ENCODE measurements at regions not wholly inside any gene's neighbourhood (a gene's known extent, or its start where the extent isn't known, plus 50 kb on each side); places are given as distances from the start of the nearest gene placed in this dataset.
"Not testable (repeated sequence)": the region's sequence is repeated elsewhere in the genome, so short reads cannot be mapped to it uniquely, and the experiment has no call there.

DNA sequence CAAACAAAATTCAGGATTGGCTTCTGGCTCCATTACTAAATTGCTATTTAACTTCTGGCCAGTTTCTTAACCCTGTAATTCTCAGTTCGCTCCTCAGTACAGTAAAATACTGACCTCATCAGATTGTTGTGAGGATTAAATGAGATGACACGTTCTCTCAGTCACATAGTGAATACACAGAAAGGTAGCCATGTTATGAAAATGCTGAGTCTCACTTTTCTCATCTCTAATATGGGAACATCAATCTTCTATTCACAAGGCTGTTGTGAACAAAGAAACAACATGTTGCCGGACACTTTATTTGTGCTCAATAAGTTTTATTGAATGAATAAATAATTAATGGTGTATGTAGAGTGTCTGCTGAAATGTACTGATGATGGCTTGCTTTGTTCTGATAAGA, 924.5 kb upstream of the GOT2 start:
- no peak for DNase-seq (ENCODE audit: low spot score)

DNA sequence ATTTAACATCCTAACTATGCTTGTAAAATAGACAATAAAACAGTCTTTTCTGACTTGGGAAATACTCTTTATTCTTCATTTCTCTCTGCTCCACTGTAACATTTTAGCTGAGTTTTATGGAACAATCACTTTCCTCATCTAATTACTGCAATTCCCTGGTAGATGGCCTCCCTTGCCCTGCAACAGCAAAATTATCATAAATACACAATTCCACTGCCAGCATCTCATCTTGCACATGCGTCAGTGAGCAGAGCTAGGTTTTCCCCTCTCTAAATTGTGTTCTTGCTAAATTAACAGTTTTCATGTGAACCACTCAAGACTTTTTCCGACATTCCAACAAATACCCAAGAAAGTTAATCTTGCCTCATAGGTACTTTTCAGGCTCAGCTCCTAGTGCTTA, 920.9 kb upstream of the GOT2 start:
- DNase-seq (ENCODE audit: low spot score), result no peak

DNA sequence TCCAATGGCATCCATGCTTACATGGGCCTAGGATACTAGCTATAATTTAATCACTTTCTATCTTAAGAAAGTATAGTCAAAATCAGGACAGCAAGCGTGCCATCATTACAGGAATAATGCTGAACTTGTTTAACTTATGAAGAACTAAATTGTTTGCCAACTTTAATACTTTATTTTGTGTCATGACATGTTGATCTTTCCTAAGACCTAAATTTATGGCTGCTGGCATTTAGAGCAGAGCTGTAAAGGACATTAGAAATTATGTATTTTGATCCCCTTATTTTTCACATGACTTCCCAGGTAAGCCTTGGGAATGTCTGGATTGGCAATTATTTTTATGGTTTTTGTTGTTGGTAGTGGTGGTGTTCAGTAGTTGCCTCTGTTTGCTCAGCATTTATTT, 920.3 kb upstream of the GOT2 start:
- no peak for DNase-seq (ENCODE audit: low spot score)

DNA sequence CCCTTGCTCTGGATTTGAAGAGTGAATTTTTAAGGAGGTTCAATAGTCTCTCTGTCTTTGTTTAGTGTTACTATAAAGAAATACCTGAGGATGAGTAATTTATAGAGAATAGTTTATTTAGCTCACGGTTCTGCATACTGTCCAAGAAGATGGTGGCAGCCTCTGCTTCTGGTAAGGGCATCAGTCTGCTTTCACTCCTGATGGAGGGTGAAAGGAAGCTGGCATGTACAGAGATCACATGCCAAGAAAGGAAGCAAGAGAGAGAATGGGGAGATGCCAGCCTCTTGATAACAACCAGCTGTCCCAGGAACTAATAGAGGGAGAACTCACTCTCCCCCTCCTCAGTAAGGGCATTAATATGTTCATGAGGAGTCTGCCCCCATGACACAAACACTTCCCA, 917.5 kb upstream of the GOT2 start:
- DNase-seq (ENCODE audit: low spot score), result no peak

DNA sequence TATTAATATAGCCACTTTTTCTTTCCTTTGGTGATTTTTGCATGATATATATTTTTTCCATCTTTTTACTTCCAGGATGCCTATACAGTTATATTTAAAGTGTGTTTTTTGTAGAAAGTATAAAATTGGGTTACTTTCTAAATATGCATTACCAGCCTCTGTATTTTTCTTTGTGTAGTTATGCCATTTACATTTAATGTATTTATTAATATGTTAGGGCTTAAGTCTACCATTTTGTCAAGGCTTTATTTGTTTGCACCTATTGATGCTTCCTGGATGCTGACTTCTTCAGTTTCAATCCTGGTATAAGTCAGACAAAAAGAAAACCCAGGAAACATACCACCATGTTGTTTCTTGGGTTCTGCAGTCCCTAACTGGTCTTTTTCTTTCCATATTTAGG, 911.1 kb upstream of the GOT2 start:
- no peak for DNase-seq (ENCODE audit: low spot score)

DNA sequence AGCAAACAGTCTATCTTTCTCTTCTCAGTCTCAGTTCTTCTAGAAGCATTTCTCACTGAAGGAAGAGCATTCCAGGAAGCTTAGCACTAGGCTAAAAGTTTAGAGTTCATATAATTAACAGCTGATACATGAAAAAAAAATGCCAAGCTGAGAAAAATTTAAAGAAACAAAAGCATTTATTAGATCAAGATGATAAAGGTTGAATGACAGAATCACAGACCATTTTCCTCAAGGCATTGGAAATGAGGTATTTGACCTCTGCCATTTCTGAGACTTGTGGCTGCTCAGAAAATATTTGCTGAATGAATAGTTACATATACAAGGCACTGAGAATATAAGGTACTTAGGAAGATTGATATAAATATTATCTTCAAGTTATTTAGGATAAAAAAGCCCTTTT, 901.6 kb upstream of the GOT2 start:
- DNase-seq (ENCODE audit: low spot score), result no peak

DNA sequence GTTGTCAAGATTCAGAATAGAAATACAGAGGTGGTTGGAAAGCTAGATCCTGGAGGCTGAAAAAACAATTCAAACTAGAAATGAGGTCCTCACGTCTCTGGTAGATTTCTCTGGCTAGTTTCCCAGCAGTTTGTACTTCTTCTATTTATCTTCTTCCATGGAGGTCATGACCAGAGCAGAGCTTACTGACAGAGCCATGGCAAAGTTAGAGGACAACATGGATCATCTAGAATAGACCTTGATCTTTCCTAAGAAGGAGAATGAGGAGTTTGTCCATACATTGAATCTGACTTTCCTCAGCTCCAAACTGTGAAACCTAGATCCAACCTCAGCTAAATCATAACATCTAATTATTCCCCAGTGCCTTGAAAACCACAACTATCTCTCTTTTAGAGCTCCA, 900.8 kb upstream of the GOT2 start:
- no peak for DNase-seq (ENCODE audit: low spot score)

DNA sequence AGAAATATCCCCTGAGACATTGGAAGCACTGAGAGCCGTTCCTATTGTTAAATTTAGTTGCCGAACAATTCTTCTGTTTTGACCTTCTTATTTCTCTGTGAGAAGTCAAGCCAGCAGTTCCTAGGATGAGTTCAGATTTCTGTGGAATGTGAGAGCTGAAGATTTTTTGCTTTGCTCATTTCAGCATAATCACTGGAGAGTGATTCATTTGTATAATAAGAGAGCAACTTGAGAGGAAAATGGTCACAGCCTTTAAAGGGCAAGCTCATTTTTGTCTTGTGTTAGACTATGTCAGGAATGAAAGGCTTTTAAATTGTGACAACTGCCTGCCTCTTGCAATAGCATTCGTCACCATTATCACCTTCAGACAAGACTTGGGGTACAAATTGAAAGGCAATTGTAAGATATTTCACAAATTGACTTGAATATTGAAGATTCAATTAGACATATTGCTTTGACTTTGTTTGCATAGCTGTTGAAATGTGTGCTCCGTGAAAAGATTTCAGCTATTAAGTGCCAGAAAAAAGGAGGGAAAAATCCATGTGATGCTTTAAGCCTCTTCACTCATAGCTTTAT, 900.0 kb upstream of the GOT2 start:
- no peak for DNase-seq (ENCODE audit: low spot score)

DNA sequence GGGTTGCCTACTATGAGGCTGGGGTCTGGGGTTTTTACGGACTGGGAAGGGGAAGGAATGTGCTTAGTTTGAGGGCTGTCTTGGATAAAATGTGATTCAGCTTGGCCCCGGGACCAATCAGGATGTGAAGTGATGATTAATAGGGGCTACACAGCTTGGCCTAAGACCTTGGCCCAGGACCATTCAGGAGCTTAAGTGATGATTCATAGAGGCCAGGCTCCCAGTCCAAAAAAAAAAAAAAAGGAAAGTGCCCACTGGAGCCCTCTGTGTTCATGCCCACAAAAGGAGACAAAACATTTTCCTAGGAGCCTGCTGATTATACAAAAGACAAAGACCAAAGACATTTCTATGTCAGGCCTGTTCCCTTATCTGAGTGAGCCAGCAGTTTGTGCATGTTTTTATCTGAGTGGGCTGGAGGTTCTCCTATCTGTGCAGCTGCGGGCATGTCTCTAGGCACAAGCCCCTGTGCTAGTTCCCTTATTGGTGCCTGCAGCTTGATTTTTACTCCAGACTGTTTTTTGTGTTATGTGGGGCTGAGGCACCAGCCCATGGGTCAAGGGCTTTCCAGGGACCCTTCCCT, 898.2 kb upstream of the GOT2 start:
- DNase-seq (ENCODE audit: low spot score), result no peak

DNA sequence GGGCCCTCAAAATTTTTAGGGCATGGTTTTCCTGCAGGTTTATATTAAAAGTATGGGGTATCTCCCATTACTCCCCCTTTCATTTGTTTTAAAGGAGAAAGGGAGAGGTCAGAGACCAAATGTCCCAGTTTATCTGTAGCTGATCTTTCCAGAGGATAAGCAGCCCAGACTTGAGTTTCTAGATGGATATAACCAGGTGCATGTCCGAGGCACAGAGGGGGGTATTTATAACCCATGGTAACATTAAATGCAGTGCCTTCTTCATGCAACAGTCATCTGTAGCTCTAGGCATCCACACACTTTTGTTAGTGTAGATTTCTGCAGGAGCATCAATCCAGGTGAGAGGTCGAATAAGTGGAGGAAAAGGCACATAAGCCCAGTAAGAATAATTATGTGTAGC, 890.3 kb upstream of the GOT2 start:
- not testable (repeated sequence) for DNase-seq (ENCODE audit: low spot score)

DNA sequence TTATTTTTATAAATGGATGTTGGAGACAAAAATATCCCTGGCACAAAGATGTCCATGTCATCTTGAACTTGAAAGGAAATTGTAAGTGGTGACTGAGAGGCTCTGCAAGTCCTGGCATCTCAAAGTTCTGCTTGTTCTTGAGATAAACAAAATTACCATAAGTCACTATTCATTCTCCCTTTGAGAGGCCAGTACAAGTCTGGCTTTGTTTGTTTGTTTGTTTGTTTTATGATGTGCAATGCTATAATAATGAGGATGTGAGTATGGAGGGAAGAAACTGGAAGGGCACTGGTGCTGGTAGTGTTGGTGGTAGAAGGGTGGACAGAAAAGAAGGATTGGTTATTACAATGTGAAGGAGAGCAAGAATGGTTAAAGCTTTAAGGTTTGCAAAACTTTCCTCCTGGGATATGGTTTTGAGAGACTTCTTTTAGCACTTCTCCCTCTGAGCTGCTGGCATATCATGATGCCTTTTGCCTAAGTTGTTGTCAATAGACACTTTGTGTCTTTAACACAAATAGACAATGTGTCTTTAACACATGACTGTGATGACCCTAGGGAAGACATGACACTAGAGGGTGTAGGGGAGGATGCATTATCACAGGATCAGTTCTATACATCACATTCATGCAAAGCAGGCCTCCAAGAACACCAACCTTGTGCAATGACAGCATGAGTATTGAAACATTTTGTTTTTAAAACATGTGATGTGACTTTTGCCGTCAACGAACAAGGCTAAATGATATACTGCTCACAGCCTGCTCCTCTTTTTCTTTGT, 880.5 kb upstream of the GOT2 start:
- no peak for DNase-seq (ENCODE audit: low spot score)

DNA sequence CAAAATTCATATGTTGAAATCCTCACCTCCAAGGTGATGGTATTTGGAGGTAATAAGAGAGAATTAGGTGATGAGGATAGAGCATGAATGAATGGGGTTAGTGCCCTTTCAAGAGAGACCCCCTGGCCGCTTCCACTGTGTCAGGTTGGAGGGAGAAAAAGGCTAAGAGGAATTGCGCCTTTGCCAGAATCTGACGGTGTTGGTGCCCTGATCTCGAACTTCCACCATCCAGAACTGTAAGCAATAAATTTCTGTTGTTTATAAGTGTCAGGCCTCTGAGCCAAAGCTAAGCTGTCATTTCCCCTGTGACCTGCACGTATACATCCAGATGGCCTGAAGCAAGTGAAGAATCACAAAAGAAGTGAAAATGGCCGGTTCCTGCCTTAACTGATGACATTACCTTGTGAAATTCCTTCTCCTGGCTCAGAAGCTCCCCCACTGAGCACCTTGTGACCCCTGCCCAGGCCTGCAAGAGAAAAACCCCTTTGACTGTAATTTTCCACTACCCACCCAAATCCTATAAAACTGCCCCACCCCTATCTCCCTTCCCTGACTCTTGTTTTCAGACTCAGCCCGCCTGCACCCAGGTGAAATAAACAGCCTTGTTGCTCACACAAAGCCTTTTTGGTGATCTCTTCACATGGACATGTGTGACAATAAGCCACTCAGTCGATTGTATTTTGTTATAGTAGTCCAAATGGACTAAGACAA, 878.9 kb upstream of the GOT2 start:
- DNase-seq (ENCODE audit: low spot score), result not testable (repeated sequence)

DNA sequence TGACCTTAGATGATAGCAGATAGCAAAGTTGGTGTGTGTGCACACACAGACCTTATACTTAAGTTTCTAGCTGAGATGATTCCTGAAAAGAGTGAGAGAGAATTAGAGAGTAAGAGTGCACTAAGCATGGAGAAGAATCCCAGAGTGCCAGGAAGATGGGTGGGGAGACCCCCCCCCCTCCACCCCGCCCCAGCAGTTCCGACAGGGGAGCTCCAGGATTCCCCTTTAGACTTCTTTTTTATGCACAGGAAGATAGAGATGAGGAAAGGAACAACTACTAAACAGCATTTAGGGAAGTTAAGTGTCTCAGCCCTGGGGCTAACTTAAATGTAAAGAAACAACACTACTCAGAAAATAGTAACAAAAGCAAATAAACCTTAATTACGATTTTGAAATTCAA, 878.0 kb upstream of the GOT2 start:
- DNase-seq (ENCODE audit: low spot score), result no peak

DNA sequence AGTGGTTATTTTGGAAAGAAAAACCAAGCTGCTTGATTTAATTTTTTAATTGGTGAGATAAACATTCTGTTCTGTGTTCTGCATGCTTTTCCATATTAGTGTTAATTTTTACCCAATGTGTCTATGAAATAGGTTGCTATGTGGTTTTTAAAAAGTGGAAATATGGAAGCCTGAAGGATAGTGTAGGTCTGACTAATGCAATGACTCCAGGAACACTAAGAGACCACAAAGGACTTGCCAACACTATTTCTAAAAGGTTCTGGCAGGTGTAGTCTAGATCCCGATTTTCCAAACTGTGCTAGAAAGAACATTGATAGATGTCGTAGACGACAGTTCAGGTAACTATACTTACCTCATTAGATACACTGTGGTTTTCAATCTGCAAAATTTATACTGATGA, 877.4 kb upstream of the GOT2 start:
- no peak for DNase-seq (ENCODE audit: low spot score)

DNA sequence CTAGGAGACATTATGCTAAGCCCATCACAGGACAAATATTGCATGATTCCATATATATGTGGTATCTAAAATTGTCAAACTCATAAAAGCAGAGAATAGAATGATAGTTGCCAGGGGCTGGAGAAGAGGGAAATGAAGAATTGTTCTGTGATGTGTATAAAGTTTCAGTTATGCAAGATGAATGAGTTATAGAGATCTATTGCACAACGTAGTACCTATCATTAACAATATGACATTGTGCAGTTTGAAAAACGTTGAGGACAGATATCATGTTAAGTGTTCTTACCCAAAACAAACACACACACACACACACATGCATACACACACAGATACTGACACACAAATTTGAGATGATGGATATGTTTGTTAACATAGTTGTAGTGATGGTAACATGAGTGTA, 871.6 kb upstream of the GOT2 start:
- no peak for DNase-seq (ENCODE audit: low spot score)

DNA sequence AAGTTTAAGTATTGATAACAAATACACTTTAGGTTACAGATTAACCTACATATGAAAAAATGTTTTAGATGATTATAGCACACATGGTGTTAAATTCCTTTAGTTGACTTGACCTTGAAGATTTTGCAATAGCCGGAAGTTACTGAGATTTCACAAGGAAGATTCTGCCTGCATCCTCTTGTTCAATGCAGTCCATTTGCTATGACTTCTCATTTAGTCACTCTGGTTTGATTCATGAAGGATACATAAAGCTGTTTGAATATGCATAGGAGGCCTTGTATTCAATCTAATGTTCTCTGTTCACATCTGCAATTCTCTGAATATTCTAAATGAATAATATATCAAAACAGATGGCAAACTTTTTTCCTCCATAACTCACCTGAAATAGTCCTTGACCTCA, 870.2 kb upstream of the GOT2 start:
- DNase-seq (ENCODE audit: low spot score), result no peak

DNA sequence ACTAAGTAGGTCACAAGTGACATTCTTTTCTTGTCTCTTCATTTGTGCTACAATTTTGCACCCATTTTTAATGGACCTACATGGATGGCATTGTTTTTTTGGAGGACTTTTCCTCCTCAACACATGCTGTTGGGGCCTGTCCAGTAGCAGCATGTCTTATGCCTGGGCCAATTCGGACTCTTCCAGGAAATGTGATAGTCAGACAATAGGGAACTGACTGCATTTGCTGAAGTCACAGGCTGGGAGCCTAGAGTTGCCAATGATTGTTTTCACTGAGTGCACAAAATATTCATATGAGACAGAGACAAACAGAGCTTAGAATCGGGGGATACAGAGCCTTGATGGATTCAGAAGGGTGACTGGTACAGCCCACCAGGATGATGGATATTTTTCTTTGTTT, 867.3 kb upstream of the GOT2 start:
- no peak for DNase-seq (ENCODE audit: low spot score)

DNA sequence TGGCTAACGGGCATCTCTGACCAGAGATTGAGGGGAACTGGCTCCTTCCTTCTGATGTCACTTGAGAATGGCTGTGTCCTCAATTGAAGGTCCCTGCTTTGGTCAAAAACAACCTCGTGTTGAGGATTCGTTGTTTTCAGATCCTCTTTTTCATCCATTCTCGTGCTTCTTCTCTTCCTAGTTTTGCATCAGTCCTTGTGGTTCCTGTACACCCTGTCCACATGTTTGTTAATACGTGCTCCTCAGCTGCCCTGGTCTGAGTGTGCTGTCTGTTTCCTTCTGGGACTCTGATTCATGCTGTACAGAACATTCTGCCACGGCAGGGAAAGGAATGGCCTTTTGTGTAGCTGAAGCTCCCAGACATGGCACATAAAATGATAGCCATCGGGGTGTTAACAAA, 863.2 kb upstream of the GOT2 start:
- no peak for DNase-seq (ENCODE audit: low spot score)

DNA sequence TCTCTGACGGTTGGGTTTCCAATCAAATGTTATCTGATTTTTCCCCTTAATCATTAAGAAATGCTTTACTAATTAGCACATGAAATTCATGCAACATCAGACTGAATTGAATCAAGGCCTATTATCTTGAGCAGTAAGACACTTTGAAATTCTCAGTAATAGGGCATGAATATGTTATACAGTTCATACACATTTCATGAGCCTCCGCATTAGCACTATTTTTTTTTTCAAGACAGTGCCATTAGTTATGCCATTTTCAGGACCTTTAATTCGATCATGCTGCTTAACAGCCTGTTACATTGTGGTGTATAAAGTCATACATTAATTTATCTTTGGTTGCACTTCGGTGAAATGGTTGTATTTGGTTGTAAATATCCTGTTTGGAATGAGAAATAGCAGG, 862.6 kb upstream of the GOT2 start:
- DNase-seq (ENCODE audit: low spot score), result no peak

DNA sequence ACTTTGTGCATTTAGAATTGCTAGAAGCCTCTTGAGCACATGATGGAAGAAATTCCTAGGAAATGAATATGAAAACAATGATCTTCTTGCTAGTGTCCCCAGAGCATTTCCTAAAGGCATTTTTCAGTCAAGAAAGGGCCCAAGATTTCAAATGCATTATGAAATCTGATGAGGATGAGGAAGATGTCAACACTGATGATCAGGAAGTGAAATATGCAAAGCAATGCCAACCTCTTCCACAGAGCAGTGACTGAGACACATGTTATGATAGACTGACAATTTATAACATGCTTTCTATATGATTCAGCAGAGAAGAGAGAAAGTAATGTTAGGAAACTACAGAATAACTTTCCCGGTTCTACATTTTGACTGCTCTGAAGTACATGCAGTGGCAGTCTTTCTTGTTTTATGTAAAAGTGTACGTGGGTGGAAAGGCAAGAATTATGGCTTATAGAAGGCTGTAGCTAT, 859.1 kb upstream of the GOT2 start:
- no peak for DNase-seq (ENCODE audit: low spot score)

DNA sequence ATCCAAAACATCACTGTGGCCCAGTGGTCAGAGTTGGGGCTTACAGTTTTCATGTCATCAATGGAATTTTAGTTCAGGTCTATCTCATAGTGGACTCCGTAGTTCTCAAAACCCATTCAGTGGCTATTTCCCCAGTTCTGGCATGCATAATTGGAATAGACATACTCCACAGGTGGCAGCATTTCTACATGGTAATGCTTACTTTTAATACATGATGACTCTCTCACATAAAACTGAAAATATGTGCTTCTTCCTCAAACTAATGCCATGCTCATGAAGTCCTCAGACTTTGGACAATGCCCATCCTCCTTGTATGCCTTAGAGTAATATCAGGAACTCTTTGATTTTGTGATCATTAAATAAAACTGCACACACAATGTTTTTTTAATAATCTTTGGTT, 857.4 kb upstream of the GOT2 start:
- no peak for DNase-seq (ENCODE audit: low spot score)

DNA sequence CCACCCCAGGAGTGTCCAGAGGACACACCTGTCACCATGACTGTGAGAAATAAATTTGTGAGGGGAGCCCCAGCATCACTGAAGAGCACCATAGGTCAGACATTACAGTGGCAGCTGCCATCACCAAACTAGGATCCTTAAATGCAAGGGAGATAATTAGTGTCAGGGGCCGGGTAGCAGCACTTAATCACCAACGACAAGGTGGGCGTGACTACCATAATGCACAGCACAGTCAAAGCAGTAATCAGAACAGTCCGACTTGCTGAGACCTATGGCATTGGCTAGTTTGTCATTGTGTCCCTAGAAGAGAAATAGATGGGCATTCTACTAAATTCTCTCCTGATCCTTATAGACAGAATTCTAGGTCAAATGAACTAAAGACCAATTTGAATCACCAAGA, 856.7 kb upstream of the GOT2 start:
- DNase-seq (ENCODE audit: low spot score), result no peak

Measured in mesenteric fat pad (tissue), 1 donor.